HG02571 (cell line): ENCODE measurements at regions not wholly inside any gene's neighbourhood (a gene's known extent, or its start where the extent isn't known, plus 50 kb on each side); places are given as distances from the start of the nearest gene placed in this dataset.
"Not testable (repeated sequence)": the region's sequence is repeated elsewhere in the genome, so short reads cannot be mapped to it uniquely, and the experiment has no call there.

Experiments used
- ATAC-seq: cut with Tn5 transposase; IDR thresholded peaks from one replicate; pipeline ENCODE4 v1.9.1; 2021; ENCODE audit warnings: mild to moderate bottlenecking, moderate library complexity; ENCODE audit not compliant: unreplicated experiment

DNA sequence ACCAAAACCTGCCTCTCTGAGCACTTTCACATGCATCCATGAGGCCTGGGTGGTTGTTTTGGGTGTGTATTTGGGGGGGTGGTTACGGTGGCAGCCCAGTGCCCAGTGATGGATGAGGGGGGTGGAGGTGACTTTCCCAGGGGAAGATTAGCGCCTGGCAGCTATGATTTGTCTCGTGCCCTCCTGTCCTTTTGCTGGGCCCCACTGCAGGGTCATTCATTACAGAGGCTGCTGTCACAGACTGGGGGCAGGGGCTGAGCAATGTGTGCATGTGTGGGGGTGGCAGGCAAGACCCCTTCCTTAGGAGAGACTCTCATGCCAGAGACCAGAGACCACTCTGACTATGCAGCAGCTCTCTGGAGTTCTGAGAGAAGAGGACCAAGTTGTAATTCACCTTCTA lies 93.7 kb downstream of the MRM1 start:
- no peak for ATAC-seq

DNA sequence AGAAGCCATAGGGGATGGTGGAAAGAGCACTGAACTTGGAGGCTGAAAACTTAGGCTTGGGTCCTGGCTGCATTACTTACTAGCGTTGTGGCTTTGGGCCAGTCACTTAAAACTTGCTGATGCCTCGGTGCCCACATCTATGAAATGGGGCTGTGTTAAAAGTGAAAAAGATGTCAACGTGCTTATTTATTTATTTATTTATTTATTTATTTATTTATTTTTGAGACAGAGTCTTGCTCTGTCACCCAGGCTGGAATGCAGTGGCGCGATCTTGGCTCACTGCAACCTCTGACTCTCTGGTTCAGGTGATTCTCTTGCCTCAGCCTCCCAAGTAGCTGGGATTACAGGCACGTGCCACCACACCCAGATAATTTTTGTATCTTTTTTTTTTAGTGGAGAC lies 94.3 kb downstream of the MRM1 start:
- not testable (repeated sequence) for ATAC-seq

DNA sequence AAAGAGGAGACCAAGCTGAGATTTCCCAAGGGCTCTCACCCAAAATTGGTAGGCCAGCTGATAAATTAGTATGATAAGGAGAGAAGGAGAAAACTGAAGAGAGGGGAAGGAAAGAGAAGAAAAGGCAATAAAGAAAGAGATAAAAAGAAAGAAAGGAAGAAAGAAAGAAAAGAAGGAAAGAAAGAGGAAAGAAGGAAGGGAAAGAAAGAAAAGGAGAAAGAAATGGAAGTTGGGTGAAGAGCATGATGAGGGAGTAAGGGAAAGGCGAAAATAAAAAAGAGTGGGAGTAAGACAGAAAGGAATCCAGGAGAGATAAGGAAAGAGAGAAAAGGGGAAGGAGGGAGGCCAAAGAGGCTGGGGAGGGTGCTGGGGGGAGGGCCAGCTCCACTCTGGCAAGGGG lies 95.4 kb downstream of the MRM1 start:
- no peak for ATAC-seq

DNA sequence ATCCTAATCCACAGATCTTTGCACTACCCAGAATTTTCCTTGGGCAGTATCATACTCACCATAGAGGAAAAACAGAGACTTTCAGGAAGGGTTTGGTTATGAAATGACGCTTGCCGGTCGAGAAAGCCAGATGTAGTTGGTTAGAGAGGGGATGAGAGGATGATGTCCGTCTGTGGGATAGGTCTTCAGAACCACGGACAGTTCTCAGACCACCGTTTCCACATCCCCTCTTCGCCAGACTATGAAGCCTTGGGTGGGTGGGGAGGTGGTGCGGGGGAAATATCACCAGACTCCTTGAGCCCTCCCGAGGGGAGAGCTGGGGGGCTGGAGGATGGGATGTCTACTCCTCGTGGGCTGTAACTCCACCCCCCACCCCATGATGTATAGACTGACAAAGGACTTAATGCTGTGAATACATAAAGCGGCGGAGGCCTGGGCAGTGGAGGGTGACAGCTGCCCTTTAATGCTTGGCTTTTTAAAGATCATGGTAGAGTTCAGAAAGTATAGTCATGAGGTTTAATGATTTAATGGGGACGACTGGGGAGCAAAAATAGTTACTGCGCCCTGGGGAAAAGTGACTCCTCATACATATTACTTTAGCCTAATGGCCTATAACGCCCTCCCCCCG lies 96.6 kb downstream of the MRM1 start:
- no peak for ATAC-seq

GRCh38 chr17:36701429-36702099 lies 100.2 kb downstream of the MRM1 start:
- ATAC-seq, result no peak

GRCh38 chr17:36702636-36703035 lies 101.3 kb downstream of the MRM1 start:
- no peak for ATAC-seq

- ATAC-seq, result no peak
Measured at GRCh38 chr17:36703860-36704266, 102.5 kb downstream of the MRM1 start.

GRCh38 chr17:36705283-36705795 lies 104.0 kb downstream of the MRM1 start:
- ATAC-seq, result no peak

GRCh38 chr17:36705874-36706731 lies 104.7 kb downstream of the MRM1 start:
- ATAC-seq, result no peak

GRCh38 chr17:36707904-36708303 lies 106.5 kb downstream of the MRM1 start:
- ATAC-seq, result no peak

DNA sequence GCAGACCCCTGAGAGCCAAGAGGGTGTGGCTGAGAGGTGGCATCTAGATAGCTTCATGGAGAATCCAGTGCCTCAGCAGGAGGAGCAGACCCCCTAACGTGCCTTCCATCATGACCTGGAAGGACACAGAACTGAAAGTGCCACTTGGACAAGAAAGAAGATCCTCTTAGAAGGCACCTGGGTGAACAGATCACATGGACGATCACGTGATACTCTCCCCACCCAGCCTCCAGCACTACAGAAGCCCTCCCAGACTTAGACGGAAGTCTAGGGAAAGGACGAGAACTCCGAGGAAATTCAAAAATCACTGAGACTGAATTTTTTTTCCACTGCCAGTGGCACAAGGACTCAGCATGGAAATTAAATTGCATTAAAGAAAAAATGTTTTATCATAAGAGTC lies 113.4 kb downstream of the MRM1 start:
- no peak for ATAC-seq

GRCh38 chr17:36715951-36716350 lies 114.6 kb downstream of the MRM1 start:
- no peak for ATAC-seq

DNA sequence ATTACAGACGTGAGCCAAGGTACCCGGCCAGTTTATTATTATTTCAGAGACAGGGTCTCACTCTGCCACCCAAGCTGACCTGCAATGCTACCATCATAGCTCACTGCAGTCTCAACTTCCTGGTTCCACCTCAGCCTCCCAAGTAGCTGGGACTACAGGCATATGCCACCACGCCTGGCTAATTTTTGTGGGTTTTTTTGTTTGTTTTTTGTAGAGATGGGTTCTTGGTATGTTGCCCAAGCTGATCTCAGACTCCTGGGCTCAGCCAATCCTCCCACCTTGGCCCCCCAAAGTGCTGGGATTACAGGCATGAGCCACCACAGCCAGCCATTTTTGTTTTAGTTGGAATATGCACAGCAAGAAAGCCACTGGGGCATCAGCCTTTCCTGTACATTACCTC lies 115.7 kb downstream of the MRM1 start:
- no peak for ATAC-seq

DNA sequence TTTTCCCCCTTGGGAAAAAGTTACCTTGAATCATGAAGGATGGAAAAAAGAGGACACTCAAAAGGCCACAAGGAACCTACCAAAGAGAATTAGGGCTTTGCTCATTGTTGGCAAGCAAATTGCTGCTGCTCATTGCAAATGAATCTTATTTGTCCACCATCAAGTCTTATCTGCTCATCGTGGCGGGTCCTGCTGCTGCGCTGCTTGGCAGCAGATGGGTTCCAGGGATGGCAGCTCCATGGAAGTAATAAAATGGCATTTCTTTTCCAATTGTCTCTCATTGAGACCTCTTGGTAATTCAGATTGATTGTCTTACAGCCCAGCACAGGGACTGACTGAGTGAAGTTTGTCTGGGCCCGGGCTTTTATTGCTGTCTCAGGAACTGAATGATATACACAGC lies 118.7 kb downstream of the MRM1 start:
- no peak for ATAC-seq

DNA sequence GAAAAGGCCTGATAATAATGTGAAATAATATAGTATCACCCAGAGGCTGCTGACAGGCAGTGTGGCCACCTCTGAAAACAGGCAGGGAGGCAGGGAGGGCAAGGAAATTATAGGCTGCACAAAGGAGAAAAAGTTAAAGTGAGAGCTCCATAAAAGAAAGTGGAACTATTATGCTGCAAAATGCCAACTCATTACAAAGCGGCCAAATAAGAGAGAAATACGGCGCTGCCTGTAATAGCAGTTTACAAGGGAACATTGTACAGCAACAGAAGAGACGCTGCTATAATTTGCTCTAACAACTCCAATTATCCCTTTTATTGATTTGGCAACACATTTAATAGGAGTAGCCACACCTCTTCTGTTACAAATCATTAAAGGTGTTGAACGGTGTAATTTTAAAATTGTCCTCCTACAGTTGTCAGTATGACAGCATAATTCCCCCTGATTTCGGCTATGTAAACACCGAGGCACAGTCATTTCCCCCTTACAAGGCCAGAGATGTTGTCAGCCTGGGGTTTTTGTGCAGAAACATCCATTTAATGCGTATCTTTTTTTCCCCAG lies 120.3 kb downstream of the MRM1 start:
- ATAC-seq, result no peak

DNA sequence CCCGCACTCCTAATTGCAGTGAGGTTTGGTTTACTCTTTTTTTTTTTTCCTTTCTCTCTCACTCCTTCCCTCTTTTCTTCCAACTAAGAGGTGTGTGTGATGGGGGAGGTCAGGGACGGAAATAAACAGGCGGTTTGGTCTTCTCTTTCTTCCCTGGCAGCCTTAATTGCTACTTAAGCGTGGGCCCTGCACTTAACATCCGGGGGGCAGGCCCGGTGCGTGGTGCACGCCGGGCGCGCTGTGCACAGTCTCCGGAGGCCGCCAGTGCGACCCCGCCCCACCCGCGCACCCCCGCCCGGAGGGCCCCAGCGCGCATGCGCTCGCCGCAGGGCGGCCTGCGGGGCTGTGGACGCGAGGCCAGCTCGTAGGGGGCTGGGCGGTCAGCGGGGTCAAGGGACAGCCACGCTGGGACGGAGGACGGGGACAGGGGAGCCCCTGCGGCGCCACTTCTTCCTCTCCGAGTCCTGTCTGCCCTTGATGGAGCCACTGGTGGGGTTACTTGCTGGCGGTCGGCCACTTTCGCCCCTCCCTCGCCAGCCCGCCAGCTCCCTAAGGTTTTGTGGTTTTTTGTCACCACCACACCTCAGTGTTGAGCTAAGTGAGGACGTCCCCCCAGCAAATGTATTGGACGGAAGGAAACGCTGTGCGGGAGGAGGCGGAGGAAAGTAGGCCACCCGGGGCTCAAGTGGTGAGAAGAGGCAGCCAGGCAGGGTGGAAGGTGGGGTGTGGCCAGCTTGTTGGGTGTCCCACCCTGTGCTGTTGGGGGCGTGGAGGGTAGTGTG lies 120.9 kb downstream of the MRM1 start:
- peak; percentile 79 for ATAC-seq

DNA sequence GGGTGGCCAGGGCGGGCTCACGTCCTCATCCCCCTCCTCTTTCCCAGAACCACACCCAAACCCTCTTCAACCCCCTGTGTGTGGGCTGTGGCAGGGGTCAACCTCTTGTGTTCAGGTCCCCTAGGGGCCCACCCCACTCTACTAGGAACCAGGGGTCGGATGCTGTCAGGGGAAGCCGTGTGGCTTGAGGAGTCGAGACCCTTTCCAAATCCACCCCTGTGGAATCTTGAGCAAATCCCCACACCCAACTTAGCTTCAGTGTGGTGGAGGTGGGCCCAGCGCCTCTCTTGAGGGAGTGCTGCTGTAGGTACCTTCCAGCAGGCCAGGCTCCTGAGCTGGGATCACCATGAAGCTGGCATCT lies 121.5 kb downstream of the MRM1 start:
- ATAC-seq, result no peak

DNA sequence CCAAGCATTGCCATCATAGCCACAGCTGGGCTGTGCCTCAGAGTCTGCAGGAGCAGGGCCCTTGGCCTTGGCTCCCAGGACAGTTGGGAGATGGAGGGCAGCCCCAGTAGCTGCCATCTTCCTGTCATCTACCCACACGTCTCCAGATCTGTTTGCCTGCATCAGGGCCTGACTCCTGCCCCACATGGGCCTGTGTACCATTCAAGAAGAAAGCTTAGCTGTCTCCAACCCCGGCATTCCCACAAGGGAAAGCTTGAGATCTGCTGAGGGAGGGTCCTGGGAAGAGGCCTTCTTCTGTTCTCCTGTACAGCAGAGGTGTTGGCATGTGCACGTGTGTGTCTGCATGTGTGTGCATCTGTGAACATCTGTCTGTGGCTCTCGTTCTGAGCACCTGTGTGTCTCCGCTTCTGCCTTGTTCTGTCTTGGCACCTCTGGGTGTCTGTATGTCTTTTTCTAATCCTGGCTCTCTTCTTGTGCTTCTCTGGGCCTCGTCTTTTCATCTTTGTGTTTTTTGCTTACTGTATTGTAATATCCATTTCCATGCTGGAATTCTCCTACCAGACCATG lies 122.2 kb downstream of the MRM1 start:
- no peak for ATAC-seq

- ATAC-seq, result no peak
Measured at GRCh38 chr17:36726199-36726598, 124.8 kb downstream of the MRM1 start.

GRCh38 chr17:36727052-36727451 lies 125.7 kb downstream of the MRM1 start:
- ATAC-seq, result no peak
